OCI-LY7 (cell line): ENCODE measurements at regions not wholly inside any gene's neighbourhood (a gene's known extent, or its start where the extent isn't known, plus 50 kb on each side); places are given as distances from the start of the nearest gene placed in this dataset.

ENCODE experiments used
- BruUV-seq: library from RNA; stranded (reverse); fragments of 400-500 nt; replicated peaks from 2 replicates; lab custom pipeline; 2021; lab: Mats Ljungman, UMichigan
- CTCF ChIA-PET: fragments of 300-600 bp; sonication (Branson Sonifier 250); formaldehyde crosslinking; loops from one replicate; lab custom pipeline; 2022; ENCODE audit warnings: antibody characterized with exemption; ENCODE audit not compliant: unreplicated experiment; lab: Charles Lee
- POLR2A ChIA-PET: fragments of 300-600 bp; sonication (Branson Sonifier 250); formaldehyde crosslinking; loops from one replicate; lab custom pipeline; 2022; ENCODE audit warnings: antibody characterized with exemption; lab: Charles Lee
- DNase-seq: peaks from one replicate; pipeline ENCODE4 v3.0.0-alpha.2; 2015; ENCODE audit warnings: low spot score
- H2AFZ ChIP-seq: fragments of 200-600 bp; sonication (generic), shearing (Covaris generic); 2 replicates; pipeline ENCODE4 v1.6.1; 2014; ENCODE audit warnings: mild to moderate bottlenecking, antibody characterized with exemption, low read length, moderate library complexity
- H3K27ac ChIP-seq: fragments of 200-600 bp; sonication (generic); 2 replicates; pipeline ENCODE4 v1.5.1; 2014; ENCODE audit warnings: mixed run types, low read depth, mild to moderate bottlenecking, moderate library complexity, low read length, inconsistent platforms; ENCODE audit not compliant: poor library complexity, severe bottlenecking
- H3K36me3 ChIP-seq: fragments of 200-600 bp; sonication (generic); 2 replicates; pipeline ENCODE4 v1.6.1; 2014; ENCODE audit warnings: mild to moderate bottlenecking, antibody characterized with exemption, low read length, moderate library complexity, mixed read lengths; ENCODE audit not compliant: insufficient read depth
- H3K4me1 ChIP-seq: fragments of 200-600 bp; sonication (generic); 2 replicates; pipeline ENCODE4 v1.5.1; 2014; ENCODE audit warnings: mild to moderate bottlenecking, low read length; ENCODE audit not compliant: insufficient read depth, poor library complexity, severe bottlenecking
- H3K4me2 ChIP-seq: fragments of 200-600 bp; sonication (generic); 2 replicates; pipeline ENCODE4 v1.6.1; 2014; ENCODE audit warnings: mild to moderate bottlenecking, low read length
- H3K4me3 ChIP-seq: fragments of 200-600 bp; sonication (generic); 2 replicates; pipeline ENCODE4 v1.5.1; 2014; ENCODE audit warnings: mild to moderate bottlenecking, low read depth, low read length; ENCODE audit not compliant: poor library complexity, severe bottlenecking
- H3K79me2 ChIP-seq: fragments of 200-600 bp; sonication (generic); 2 replicates; pipeline ENCODE4 v1.6.1; 2016; ENCODE audit warnings: low read depth, mild to moderate bottlenecking, low read length, moderate library complexity, mixed read lengths; ENCODE audit not compliant: insufficient read depth
- H3K9me2 ChIP-seq: fragments of 200-600 bp; sonication (generic); 2 replicates; pipeline ENCODE4 v1.6.1; 2016; ENCODE audit warnings: mild to moderate bottlenecking, low read length, mixed read lengths; ENCODE audit not compliant: insufficient read depth
- H3K9me3 ChIP-seq: fragments of 200-600 bp; sonication (generic); 2 replicates; pipeline ENCODE4 v1.6.1; 2014; ENCODE audit warnings: mild to moderate bottlenecking, mixed run types, low read length, mixed read lengths
- H4K20me1 ChIP-seq: fragments of 200-600 bp; sonication (generic); 2 replicates; pipeline ENCODE4 v1.6.1; 2014; ENCODE audit warnings: mild to moderate bottlenecking, antibody characterized with exemption, low read length, moderate library complexity, mixed read lengths; ENCODE audit not compliant: insufficient read depth
- EZH2phosphoT487 ChIP-seq: fragments of 200-600 bp; sonication (generic); IDR thresholded peaks from 2 replicates; pipeline ENCODE4 v1.6.1; 2018; ENCODE audit warnings: low read depth, borderline replicate concordance, mild to moderate bottlenecking, mixed run types, antibody characterized with exemption, low read length, moderate library complexity, mixed read lengths
- intact Hi-C: fragments of 100-400 bp; cut with micrococcal nuclease; formaldehyde crosslinking; loops from one replicate; pipeline ENCODE4 v1.10.0; 2022; ENCODE audit not compliant: unreplicated experiment
- TF ChIP-seq, protein P1 (sequence below): fragments of 200-600 bp; sonication (generic); conservative IDR thresholded peaks from 2 replicates; pipeline ENCODE4 v1.5.1; 2014; ENCODE audit warnings: mild to moderate bottlenecking, antibody characterized with exemption, low read length, moderate library complexity, mixed read lengths

DNA sequence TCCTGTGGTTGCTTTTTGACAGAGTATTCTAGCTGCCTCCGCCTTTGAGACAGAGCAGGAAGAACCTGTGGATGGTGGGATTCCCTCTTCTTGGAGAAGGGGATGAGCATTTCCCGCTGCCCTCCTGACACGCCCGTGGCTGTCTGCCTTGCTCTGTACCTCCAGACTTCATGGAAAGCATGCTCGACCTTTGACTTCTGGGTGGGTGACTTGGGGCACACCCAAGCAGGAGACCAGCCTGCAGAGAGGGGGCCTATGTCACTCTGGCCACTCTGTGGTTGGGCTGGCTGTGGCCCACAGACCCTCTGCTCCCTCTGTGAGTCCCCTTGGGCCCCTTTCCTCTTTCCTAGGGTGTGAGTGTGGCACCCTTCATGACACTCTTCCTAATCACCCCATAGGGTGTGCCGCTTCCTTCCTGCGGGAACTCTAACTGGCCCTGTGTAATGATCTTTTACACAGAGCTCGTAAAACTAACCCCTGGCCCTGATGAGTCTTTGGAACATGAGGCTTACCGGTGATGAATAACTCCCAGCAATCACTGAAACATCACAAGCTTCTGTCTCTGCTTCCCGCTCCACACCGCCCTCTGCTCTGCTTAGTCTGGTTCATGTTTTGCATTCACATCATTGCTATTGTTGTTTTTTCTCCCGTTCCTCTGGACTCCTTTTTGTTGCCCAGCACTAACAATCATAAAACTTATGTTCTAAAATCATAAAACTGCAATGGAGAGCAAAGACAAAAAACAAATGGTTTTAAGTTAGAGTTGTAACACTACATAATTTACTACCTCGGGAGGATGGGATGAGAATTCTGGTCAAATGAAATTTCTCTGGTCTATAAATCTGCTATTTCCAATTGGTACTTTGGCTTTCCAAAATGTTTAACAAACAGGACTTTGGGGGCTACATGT is 101.1 kb downstream of the SH3YL1 start:
- ChIA-PET CTCF (no interaction called here), POLR2A (no interaction called here)
- no peaks in the 10 kb centered on the region for H3K9me2 ChIP-seq
- H3K9me3 ChIP-seq = no peaks in the 10 kb centered on the region
- H3K27ac ChIP-seq = no peak overlapping the region
- intact Hi-C loops = no loop called here
- DNase-seq = no peak
- no peak overlapping the region for H2AFZ ChIP-seq
- no peak for TF ChIP-seq EZH2phosphoT487
- no peaks in the 10 kb centered on the region for H3K79me2 ChIP-seq
- no peaks in the 10 kb centered on the region for H3K4me1 ChIP-seq
- no peaks in the 10 kb centered on the region for H3K36me3 ChIP-seq
- no peaks in the 10 kb centered on the region for H4K20me1 ChIP-seq
- no peak overlapping the region for H3K4me2 ChIP-seq
- no peak overlapping the region for H3K4me3 ChIP-seq
- BruUV-seq = no TSS peak

DNA sequence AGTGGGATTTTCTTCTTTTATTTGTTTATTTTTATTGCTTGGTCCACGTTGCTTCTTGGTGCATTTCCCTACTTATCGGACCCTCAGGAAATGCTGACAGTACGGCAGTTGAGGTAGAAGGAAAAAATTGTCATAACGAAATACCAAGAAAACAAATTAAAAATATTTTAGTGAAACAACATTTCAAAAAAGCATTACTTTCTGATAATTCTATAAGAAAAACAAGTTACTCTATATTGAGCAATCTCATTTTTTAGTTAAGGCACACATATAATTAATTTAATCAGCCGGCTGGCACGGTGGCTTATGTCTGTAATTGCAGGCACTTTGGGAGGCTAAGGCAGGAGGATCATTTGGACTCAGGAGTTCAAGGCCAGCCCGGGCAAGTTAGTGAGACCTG is 102.1 kb downstream of the SH3YL1 start:
- Histone ChIP-seq H3K27ac (no peak overlapping the region), H3K4me3 (no peak overlapping the region), H3K9me3 (no peaks in the 10 kb centered on the region), H3K4me1 (no peaks in the 10 kb centered on the region), H3K4me2 (no peak overlapping the region), H4K20me1 (no peaks in the 10 kb centered on the region), H3K79me2 (no peaks in the 10 kb centered on the region), H2AFZ (no peak overlapping the region), H3K9me2 (no peaks in the 10 kb centered on the region), H3K36me3 (no peaks in the 10 kb centered on the region)
- DNase-seq = no peak
- TF ChIP-seq, protein P1, sequence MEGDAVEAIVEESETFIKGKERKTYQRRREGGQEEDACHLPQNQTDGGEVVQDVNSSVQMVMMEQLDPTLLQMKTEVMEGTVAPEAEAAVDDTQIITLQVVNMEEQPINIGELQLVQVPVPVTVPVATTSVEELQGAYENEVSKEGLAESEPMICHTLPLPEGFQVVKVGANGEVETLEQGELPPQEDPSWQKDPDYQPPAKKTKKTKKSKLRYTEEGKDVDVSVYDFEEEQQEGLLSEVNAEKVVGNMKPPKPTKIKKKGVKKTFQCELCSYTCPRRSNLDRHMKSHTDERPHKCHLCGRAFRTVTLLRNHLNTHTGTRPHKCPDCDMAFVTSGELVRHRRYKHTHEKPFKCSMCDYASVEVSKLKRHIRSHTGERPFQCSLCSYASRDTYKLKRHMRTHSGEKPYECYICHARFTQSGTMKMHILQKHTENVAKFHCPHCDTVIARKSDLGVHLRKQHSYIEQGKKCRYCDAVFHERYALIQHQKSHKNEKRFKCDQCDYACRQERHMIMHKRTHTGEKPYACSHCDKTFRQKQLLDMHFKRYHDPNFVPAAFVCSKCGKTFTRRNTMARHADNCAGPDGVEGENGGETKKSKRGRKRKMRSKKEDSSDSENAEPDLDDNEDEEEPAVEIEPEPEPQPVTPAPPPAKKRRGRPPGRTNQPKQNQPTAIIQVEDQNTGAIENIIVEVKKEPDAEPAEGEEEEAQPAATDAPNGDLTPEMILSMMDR = no peak
- TF ChIP-seq EZH2phosphoT487 = no peak
- no TSS peak for BruUV-seq
- ChIA-PET CTCF (no interaction called here), POLR2A (no interaction called here)
- intact Hi-C loops = no loop called here

DNA sequence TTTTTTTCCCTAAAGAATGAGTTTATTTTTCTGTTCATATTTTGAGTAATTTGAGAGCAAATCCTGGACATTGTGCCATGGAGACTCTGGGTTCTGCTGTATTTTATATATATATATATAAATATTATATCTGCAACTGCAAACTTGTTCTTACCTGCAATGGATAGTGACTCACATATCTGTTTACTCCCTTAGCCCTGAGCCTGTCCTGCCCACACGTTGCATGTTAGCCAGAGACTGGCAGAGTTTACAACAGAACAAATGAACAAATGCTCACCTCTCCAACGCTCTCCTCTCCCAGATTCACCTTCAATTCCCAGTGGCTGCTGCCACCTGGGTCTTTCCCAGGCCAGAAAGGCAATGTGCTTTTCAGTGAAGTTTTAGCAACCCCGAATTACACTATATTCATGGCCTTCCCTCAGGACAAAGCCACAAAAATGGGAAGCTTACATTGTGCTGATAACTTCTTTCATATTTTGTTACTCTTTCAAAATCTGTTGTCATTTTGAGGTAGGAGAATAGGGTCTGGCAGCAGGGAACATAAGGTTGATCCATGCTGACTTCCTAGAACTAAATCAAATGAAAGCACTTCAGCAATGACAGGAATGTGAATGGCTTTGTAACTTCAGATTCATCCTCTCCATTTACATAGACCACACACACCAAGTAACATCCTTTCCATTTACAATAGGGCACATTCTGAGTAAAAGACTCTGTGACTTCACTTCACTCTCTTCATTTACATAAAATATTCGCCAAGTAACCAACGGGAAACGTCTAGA is 105.4 kb upstream of the FAM110C start:
- H3K9me3 ChIP-seq = no peaks in the 10 kb centered on the region
- DNase-seq = no peak
- TF ChIP-seq, protein P1 = no peak
- TF ChIP-seq EZH2phosphoT487 = no peak
- POLR2A ChIA-PET = interaction anchor here (0.6 kb wide), 1 partner anchor 1641 kb away, joined by 5 read pairs; no protein-coding TSS in a partner anchor
- no peaks in the 10 kb centered on the region for H3K36me3 ChIP-seq
- no peak overlapping the region for H3K4me2 ChIP-seq
- no peak overlapping the region for H3K4me3 ChIP-seq
- no peaks in the 10 kb centered on the region for H3K9me2 ChIP-seq
- intact Hi-C loops = no loop called here
- H3K79me2 ChIP-seq = no peaks in the 10 kb centered on the region
- no peak overlapping the region for H2AFZ ChIP-seq
- H4K20me1 ChIP-seq = no peaks in the 10 kb centered on the region
- H3K27ac ChIP-seq = no peak overlapping the region
- no TSS peak for BruUV-seq
- CTCF ChIA-PET = no interaction called here
- H3K4me1 ChIP-seq = no peaks in the 10 kb centered on the region
